AG04449 (cell line): ENCODE measurements at regions not wholly inside any gene's neighbourhood (a gene's known extent, or its start where the extent isn't known, plus 50 kb on each side); places are given as distances from the start of the nearest gene placed in this dataset.

Experiments
- CTCF ChIA-PET: fragments of 350-600 bp; formaldehyde crosslinking; extraction: SDS; loops from one replicate; lab custom pipeline; 2021; ENCODE audit warnings: antibody characterized with exemption; lab: Yijun Ruan, JAX
- POLR2A ChIA-PET: fragments of 400-600, 350-600 bp; formaldehyde crosslinking; extraction: SDS; loops from one replicate; lab custom pipeline; 2020; ENCODE audit warnings: antibody characterized with exemption, inconsistent platforms; lab: Yijun Ruan, JAX
- DNase-seq: peaks from one replicate; pipeline ENCODE4 v3.0.0-alpha.2; 2010; ENCODE audit warnings: low read depth, low spot score
- H3K4me3 ChIP-seq: 2 replicates; pipeline ENCODE4 v1.5.1; 2011; ENCODE audit warnings: low read depth, mild to moderate bottlenecking, control low read depth, low read length
- CTCF ChIP-seq: IDR thresholded peaks from one replicate; pipeline ENCODE4 v1.5.1; 2011; ENCODE audit warnings: mild to moderate bottlenecking, moderate library complexity, low read length, control low read depth, inconsistent platforms; ENCODE audit not compliant: insufficient read depth; ENCODE audit errors: missing control alignments

- no peak for DNase-seq
- ChIA-PET CTCF (no interaction called here), POLR2A (no interaction called here)
- no peak overlapping the region for H3K4me3 ChIP-seq
- no peak for TF ChIP-seq CTCF
These were observed 105.7 kb upstream of the ADAMTSL1 start for GRCh38 chr9:18368206-18368605.

- ChIA-PET POLR2A (no interaction called here), CTCF (interaction anchor here (0.6 kb wide), 1 partner anchor 11 kb away, joined by 3 read pairs; no protein-coding TSS in a partner anchor)
- no peak for DNase-seq
- no peak for TF ChIP-seq CTCF
- no peak overlapping the region for H3K4me3 ChIP-seq
These were observed 102.8 kb upstream of the ADAMTSL1 start for GRCh38 chr9:18371141-18371540.

GRCh38 chr9:18371621-18372020, 102.3 kb upstream of the ADAMTSL1 start:
- TF ChIP-seq CTCF, result no peak
- no peak for DNase-seq
- CTCF ChIA-PET, result interaction anchor here (1.6 kb wide), 1 partner anchor 117 kb away, joined by 6 read pairs; no protein-coding TSS in a partner anchor
- POLR2A ChIA-PET, result no interaction called here
- H3K4me3 ChIP-seq, result no peak overlapping the region

- no peak for DNase-seq
- TF ChIP-seq CTCF, result no peak
- POLR2A ChIA-PET, result no interaction called here
- no peak overlapping the region for H3K4me3 ChIP-seq
- CTCF ChIA-PET, result interaction anchor here (1.1 to 1.6 kb wide), 3 partner anchors 16 to 64 kb away, joined by 3 to 4 read pairs (median 4); no protein-coding TSS in a partner anchor
These were observed 94.7 kb upstream of the ADAMTSL1 start for GRCh38 chr9:18379073-18379811.

- H3K4me3 ChIP-seq, result no peak overlapping the region
- no peak for TF ChIP-seq CTCF
- DNase-seq, result no peak
- POLR2A ChIA-PET, result no interaction called here
- CTCF ChIA-PET, result no interaction called here
These were observed 91.7 kb upstream of the ADAMTSL1 start for GRCh38 chr9:18382243-18382642.

GRCh38 chr9:18384066-18384465, 89.9 kb upstream of the ADAMTSL1 start:
- H3K4me3 ChIP-seq, result no peak overlapping the region
- ChIA-PET POLR2A (no interaction called here), CTCF (interaction anchor here (0.6 kb wide), 1 partner anchor 58 kb away, joined by 3 read pairs; no protein-coding TSS in a partner anchor)
- DNase-seq, result no peak
- TF ChIP-seq CTCF, result no peak
